HEK293 (cell line): ENCODE measurements at regions not wholly inside any gene's neighbourhood (a gene's known extent, or its start where the extent isn't known, plus 50 kb on each side); places are given as distances from the start of the nearest gene placed in this dataset.

Source experiments
- CTCF ChIA-PET: fragments of 350-600 bp; formaldehyde crosslinking; extraction: SDS; loops from one replicate; lab custom pipeline; 2021; ENCODE audit warnings: antibody characterized with exemption; lab: Yijun Ruan, JAX
- POLR2A ChIA-PET: fragments of 300-600 bp; formaldehyde crosslinking; extraction: SDS; loops from one replicate; lab custom pipeline; 2020; ENCODE audit warnings: antibody characterized with exemption, inconsistent platforms; lab: Yijun Ruan, JAX
- H3K27ac ChIP-seq: fragments of 200-500 bp; sonication (Bioruptor generic); 2 replicates; pipeline ENCODE4 v1.5.1; 2014; ENCODE audit warnings: low read depth, low read length, control low read depth, inconsistent platforms; ENCODE audit errors: extremely low read depth
- H3K36me3 ChIP-seq, 2 experiments: fragments of 200-500 bp in 1 of 2; sonication (Bioruptor generic) in 1 of 2; 1 replicate in 1 of 2; 2 replicates in 1 of 2; pipeline ENCODE4 v1.5.1; 2014 to 2017; ENCODE audit warnings: inconsistent platforms in 2 of 2, low read length in 2 of 2; ENCODE audit not compliant: control insufficient read depth in 2 of 2, insufficient read depth in 1 of 2
- H3K4me1 ChIP-seq: fragments of 200-500 bp; sonication (Bioruptor generic); 2 replicates; pipeline ENCODE4 v1.5.1; 2014; ENCODE audit warnings: mild to moderate bottlenecking, low read length, inconsistent platforms; ENCODE audit not compliant: control insufficient read depth, insufficient read depth
- H3K4me3 ChIP-seq: 2 replicates; pipeline ENCODE4 v1.5.1; 2011; ENCODE audit warnings: low read depth, mild to moderate bottlenecking, control low read depth, low read length, moderate library complexity
- H3K9me3 ChIP-seq: fragments of 200-500 bp; sonication (Bioruptor generic); 2 replicates; pipeline ENCODE4 v1.5.1; 2014; ENCODE audit warnings: low read depth, low read length, inconsistent platforms; ENCODE audit not compliant: control insufficient read depth, insufficient read depth
- RBAK ChIP-seq: fragments of 450-650 bp; formaldehyde crosslinking; IDR thresholded peaks from 2 replicates; pipeline ENCODE4 v1.5.1; 2016; ENCODE audit warnings: missing biosample characterization, missing genetic modification characterization
- SETDB1 ChIP-seq: IDR thresholded peaks from one replicate; pipeline ENCODE4 v1.6.1; 2017; ENCODE audit warnings: mild to moderate bottlenecking, low read length, moderate library complexity, mixed read lengths; ENCODE audit not compliant: insufficient read length
- ZEB2 ChIP-seq: fragments of 450-650 bp; formaldehyde crosslinking; IDR thresholded peaks from 2 replicates; pipeline ENCODE4 v1.5.1; 2016; ENCODE audit warnings: missing biosample characterization, missing genetic modification characterization
- ZFP37 ChIP-seq: fragments of 450-650 bp; formaldehyde crosslinking; IDR thresholded peaks from 2 replicates; pipeline ENCODE4 v1.5.1; 2016; ENCODE audit warnings: missing biosample characterization, missing genetic modification characterization
- ZFP41 ChIP-seq: fragments of 450-650 bp; formaldehyde crosslinking; IDR thresholded peaks from 2 replicates; pipeline ENCODE4 v1.5.1; 2016; ENCODE audit warnings: missing biosample characterization, missing genetic modification characterization, borderline replicate concordance
- ZNF155 ChIP-seq: fragments of 450-650 bp; formaldehyde crosslinking; IDR thresholded peaks from 2 replicates; pipeline ENCODE4 v1.5.1; 2016; ENCODE audit warnings: missing biosample characterization, missing genetic modification characterization
- ZNF239 ChIP-seq: fragments of 450-650 bp; formaldehyde crosslinking; IDR thresholded peaks from 2 replicates; pipeline ENCODE4 v1.5.1; 2016; ENCODE audit warnings: missing biosample characterization, missing genetic modification characterization
- ZNF24 ChIP-seq: fragments of 450-650 bp; formaldehyde crosslinking; IDR thresholded peaks from 2 replicates; pipeline ENCODE4 v1.5.1; 2016; ENCODE audit warnings: missing biosample characterization, missing genetic modification characterization
- ZNF248 ChIP-seq: fragments of 450-650 bp; formaldehyde crosslinking; IDR thresholded peaks from 2 replicates; pipeline ENCODE4 v1.5.1; 2017; ENCODE audit warnings: missing biosample characterization, missing genetic modification characterization
- ZNF292 ChIP-seq: fragments of 450-650 bp; formaldehyde crosslinking; IDR thresholded peaks from 2 replicates; pipeline ENCODE4 v1.5.1; 2016; ENCODE audit warnings: low read depth, missing biosample characterization, missing genetic modification characterization, borderline replicate concordance
- ZNF473 ChIP-seq: fragments of 450-650 bp; formaldehyde crosslinking; IDR thresholded peaks from 2 replicates; pipeline ENCODE4 v1.5.1; 2017; ENCODE audit warnings: missing biosample characterization, missing genetic modification characterization
- ZNF48 ChIP-seq: fragments of 450-650 bp; formaldehyde crosslinking; IDR thresholded peaks from 2 replicates; pipeline ENCODE4 v1.5.1; 2016; ENCODE audit warnings: missing biosample characterization, missing genetic modification characterization
- ZNF544 ChIP-seq: fragments of 450-650 bp; formaldehyde crosslinking; IDR thresholded peaks from 2 replicates; pipeline ENCODE4 v1.5.0; 2017; ENCODE audit warnings: missing biosample characterization, missing genetic modification characterization
- ZNF76 ChIP-seq: fragments of 450-650 bp; formaldehyde crosslinking; IDR thresholded peaks from 2 replicates; pipeline ENCODE4; 2016; ENCODE audit warnings: low read depth, missing biosample characterization, missing genetic modification characterization, borderline replicate concordance
- TF ChIP-seq, protein P1 (sequence below): fragments of 450-650 bp; formaldehyde crosslinking; IDR thresholded peaks from 2 replicates; pipeline ENCODE4 v1.5.1; 2017; ENCODE audit warnings: missing biosample characterization, missing genetic modification characterization
- TF ChIP-seq, protein P2 (sequence below): fragments of 450-650 bp; formaldehyde crosslinking; IDR thresholded peaks from 2 replicates; pipeline ENCODE4 v1.5.1; 2017; ENCODE audit warnings: missing biosample characterization, missing genetic modification characterization
- TF ChIP-seq, protein P3 (sequence below): fragments of 450-650 bp; formaldehyde crosslinking; IDR thresholded peaks from 2 replicates; pipeline ENCODE4 v1.5.1; 2016; ENCODE audit warnings: missing biosample characterization, missing genetic modification characterization, low read depth
- TF ChIP-seq, protein P4 (sequence below): fragments of 450-650 bp; formaldehyde crosslinking; IDR thresholded peaks from 2 replicates; pipeline ENCODE4 v1.5.1; 2017; ENCODE audit warnings: missing biosample characterization, missing genetic modification characterization
- TF ChIP-seq, protein P5 (sequence below): fragments of 450-650 bp; formaldehyde crosslinking; IDR thresholded peaks from 2 replicates; pipeline ENCODE4 v1.5.1; 2017; ENCODE audit warnings: missing biosample characterization, missing genetic modification characterization
- TF ChIP-seq, protein P6 (sequence below): fragments of 450-650 bp; formaldehyde crosslinking; IDR thresholded peaks from 2 replicates; pipeline ENCODE4 v1.5.1; 2016; ENCODE audit warnings: missing biosample characterization, missing genetic modification characterization

DNA sequence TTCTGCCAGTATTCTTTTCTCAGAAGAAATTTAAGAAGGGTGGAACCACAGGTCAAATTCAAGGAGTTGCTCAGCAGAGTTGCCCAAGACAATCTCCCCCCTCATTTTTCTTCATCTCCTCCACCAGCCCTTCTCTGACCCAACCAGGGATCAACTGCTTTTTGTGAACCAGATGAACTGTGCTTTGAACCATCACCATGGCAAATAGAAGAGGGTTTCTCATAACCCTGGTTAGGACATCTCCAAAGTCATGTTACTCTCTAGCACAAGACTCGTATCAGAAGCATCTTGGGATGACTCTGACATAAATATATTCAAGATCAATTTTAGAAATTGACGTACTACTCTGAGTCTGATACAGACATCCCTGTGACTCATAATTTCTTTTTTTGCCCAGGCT lies 130.7 kb downstream of the ALDH8A1 start:
- TF ChIP-seq ZNF544 (no peak), ZNF473 (tag by site-specific recombination) (no peak), ZEB2 (no peak), RBAK (tag by site-specific recombination) (no peak), ZNF248 (tag by site-specific recombination) (no peak), ZNF239 (tag by site-specific recombination) (no peak), ZNF155 (tag by site-specific recombination) (no peak), ZNF76 (no peak), ZFP41 (tag by site-specific recombination) (no peak), ZNF292 (tag by site-specific recombination) (no peak), ZNF24 (no peak), ZNF48 (no peak), ZFP37 (no peak), SETDB1 (no peak)
- TF ChIP-seq, protein P1, sequence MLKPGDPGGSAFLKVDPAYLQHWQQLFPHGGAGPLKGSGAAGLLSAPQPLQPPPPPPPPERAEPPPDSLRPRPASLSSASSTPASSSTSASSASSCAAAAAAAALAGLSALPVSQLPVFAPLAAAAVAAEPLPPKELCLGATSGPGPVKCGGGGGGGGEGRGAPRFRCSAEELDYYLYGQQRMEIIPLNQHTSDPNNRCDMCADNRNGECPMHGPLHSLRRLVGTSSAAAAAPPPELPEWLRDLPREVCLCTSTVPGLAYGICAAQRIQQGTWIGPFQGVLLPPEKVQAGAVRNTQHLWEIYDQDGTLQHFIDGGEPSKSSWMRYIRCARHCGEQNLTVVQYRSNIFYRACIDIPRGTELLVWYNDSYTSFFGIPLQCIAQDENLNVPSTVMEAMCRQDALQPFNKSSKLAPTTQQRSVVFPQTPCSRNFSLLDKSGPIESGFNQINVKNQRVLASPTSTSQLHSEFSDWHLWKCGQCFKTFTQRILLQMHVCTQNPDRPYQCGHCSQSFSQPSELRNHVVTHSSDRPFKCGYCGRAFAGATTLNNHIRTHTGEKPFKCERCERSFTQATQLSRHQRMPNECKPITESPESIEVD = no peak
- TF ChIP-seq, protein P2, sequence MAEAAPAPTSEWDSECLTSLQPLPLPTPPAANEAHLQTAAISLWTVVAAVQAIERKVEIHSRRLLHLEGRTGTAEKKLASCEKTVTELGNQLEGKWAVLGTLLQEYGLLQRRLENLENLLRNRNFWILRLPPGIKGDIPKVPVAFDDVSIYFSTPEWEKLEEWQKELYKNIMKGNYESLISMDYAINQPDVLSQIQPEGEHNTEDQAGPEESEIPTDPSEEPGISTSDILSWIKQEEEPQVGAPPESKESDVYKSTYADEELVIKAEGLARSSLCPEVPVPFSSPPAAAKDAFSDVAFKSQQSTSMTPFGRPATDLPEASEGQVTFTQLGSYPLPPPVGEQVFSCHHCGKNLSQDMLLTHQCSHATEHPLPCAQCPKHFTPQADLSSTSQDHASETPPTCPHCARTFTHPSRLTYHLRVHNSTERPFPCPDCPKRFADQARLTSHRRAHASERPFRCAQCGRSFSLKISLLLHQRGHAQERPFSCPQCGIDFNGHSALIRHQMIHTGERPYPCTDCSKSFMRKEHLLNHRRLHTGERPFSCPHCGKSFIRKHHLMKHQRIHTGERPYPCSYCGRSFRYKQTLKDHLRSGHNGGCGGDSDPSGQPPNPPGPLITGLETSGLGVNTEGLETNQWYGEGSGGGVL (tag by site-specific recombination) = no peak
- TF ChIP-seq, protein P3, sequence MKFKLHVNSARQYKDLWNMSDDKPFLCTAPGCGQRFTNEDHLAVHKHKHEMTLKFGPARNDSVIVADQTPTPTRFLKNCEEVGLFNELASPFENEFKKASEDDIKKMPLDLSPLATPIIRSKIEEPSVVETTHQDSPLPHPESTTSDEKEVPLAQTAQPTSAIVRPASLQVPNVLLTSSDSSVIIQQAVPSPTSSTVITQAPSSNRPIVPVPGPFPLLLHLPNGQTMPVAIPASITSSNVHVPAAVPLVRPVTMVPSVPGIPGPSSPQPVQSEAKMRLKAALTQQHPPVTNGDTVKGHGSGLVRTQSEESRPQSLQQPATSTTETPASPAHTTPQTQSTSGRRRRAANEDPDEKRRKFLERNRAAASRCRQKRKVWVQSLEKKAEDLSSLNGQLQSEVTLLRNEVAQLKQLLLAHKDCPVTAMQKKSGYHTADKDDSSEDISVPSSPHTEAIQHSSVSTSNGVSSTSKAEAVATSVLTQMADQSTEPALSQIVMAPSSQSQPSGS (tag by site-specific recombination) = no peak
- TF ChIP-seq, protein P4, sequence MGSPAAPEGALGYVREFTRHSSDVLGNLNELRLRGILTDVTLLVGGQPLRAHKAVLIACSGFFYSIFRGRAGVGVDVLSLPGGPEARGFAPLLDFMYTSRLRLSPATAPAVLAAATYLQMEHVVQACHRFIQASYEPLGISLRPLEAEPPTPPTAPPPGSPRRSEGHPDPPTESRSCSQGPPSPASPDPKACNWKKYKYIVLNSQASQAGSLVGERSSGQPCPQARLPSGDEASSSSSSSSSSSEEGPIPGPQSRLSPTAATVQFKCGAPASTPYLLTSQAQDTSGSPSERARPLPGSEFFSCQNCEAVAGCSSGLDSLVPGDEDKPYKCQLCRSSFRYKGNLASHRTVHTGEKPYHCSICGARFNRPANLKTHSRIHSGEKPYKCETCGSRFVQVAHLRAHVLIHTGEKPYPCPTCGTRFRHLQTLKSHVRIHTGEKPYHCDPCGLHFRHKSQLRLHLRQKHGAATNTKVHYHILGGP = no peak
- TF ChIP-seq, protein P5, sequence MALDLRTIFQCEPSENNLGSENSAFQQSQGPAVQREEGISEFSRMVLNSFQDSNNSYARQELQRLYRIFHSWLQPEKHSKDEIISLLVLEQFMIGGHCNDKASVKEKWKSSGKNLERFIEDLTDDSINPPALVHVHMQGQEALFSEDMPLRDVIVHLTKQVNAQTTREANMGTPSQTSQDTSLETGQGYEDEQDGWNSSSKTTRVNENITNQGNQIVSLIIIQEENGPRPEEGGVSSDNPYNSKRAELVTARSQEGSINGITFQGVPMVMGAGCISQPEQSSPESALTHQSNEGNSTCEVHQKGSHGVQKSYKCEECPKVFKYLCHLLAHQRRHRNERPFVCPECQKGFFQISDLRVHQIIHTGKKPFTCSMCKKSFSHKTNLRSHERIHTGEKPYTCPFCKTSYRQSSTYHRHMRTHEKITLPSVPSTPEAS (tag by site-specific recombination) = no peak
- TF ChIP-seq, protein P6, sequence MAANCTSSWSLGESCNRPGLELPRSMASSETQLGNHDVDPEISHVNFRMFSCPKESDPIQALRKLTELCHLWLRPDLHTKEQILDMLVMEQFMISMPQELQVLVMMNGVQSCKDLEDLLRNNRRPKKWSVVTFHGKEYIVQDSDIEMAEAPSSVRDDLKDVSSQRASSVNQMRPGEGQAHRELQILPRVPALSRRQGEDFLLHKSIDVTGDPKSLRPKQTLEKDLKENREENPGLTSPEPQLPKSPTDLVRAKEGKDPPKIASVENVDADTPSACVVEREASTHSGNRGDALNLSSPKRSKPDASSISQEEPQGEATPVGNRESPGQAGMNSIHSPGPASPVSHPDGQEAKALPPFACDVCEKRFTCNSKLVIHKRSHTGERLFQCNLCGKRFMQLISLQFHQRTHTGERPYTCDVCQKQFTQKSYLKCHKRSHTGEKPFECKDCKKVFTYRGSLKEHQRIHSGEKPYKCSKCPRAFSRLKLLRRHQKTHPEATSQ (tag by site-specific recombination) = no peak
- Histone ChIP-seq H3K27ac (no peak overlapping the region), H3K4me3 (no peak overlapping the region), H3K36me3 (no peaks in the 10 kb centered on the region), H3K9me3 (no peaks in the 10 kb centered on the region), H3K4me1 (no peaks in the 10 kb centered on the region; the same call in 1 of the 2 replicates)
- POLR2A ChIA-PET = no interaction called here
- CTCF ChIA-PET = interaction anchor here (1.1 to 1.8 kb wide), 2 partner anchors 63 to 642 kb away, joined by 3 to 11 read pairs; no protein-coding TSS in a partner anchor
